GM12865 (cell line): ENCODE measurements at regions not wholly inside any gene's neighbourhood (a gene's known extent, or its start where the extent isn't known, plus 50 kb on each side); places are given as distances from the start of the nearest gene placed in this dataset.
"Not testable (repeated sequence)": the region's sequence is repeated elsewhere in the genome, so short reads cannot be mapped to it uniquely, and the experiment has no call there.

Source experiments
- DNase-seq: peaks from one replicate; pipeline ENCODE4 v3.0.0; 2010; ENCODE audit warnings: low read depth
- H3K4me3 ChIP-seq: 2 replicates; pipeline ENCODE4 v1.5.1; 2011; ENCODE audit warnings: mild to moderate bottlenecking, low read depth, low read length, control low read depth
- TF ChIP-seq, protein P1 (sequence below): IDR thresholded peaks from 2 replicates; pipeline ENCODE4 v1.5.1; 2011; ENCODE audit warnings: low read length, control low read depth, low read depth, inconsistent platforms; ENCODE audit not compliant: insufficient read depth; ENCODE audit errors: missing control alignments

DNA sequence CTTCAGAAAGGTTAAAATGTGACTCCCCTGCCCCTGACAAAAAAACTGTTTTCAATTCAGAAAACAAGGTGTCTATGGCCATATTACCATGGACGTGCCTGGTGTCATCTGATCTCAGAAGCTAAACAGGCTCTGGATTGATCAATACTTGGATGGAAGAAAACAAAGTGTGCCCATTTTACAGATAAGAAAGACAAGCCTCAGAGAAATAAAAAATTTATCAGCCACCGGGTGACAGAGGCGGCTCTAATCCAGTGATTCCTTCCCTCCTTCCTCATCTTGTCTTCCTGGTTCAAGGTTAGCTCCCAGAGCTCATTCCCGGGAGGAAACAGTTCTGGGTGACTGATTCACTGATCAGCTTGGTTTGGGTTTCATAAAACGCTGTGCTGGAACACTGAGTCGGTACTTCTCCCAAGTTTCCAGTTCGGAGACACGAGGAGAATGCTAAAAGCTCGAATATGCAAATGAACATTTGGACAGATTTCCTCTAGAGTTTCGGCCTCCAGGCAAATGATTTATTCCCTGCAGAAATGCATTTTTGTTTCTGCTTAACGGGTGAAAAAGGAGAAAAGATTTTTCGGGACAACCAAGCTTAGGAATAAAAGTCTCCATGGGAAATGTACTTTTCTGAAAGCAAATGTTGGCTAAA, 211.2 kb downstream of the UQCRFS1 start:
- TF ChIP-seq, protein P1, sequence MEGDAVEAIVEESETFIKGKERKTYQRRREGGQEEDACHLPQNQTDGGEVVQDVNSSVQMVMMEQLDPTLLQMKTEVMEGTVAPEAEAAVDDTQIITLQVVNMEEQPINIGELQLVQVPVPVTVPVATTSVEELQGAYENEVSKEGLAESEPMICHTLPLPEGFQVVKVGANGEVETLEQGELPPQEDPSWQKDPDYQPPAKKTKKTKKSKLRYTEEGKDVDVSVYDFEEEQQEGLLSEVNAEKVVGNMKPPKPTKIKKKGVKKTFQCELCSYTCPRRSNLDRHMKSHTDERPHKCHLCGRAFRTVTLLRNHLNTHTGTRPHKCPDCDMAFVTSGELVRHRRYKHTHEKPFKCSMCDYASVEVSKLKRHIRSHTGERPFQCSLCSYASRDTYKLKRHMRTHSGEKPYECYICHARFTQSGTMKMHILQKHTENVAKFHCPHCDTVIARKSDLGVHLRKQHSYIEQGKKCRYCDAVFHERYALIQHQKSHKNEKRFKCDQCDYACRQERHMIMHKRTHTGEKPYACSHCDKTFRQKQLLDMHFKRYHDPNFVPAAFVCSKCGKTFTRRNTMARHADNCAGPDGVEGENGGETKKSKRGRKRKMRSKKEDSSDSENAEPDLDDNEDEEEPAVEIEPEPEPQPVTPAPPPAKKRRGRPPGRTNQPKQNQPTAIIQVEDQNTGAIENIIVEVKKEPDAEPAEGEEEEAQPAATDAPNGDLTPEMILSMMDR: no peak
- no peak for DNase-seq
- H3K4me3 ChIP-seq: no peak overlapping the region

DNA sequence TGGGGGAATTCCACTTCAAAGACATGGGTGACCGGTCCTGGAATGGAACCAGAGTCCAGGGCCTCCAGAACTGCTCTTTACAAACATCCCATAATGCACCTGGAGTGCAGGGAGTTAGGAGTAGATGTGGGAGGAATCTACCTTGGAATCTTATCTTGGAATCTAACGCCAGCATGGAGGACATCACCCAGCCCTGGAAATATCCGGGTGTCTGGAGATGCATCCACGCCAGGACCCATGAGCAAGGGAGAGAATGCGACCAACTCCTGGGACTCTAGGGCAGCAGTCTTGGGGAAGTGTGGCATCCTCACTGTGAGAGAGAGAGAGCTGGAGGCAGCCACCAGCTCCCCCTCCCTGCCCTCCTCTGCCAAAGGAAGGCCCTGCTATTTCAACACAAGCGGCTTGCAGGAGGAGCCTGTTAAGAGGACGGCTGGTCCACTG, 211.8 kb downstream of the UQCRFS1 start:
- TF ChIP-seq, protein P1: no peak
- DNase-seq: no peak
- H3K4me3 ChIP-seq: no peak overlapping the region

DNA sequence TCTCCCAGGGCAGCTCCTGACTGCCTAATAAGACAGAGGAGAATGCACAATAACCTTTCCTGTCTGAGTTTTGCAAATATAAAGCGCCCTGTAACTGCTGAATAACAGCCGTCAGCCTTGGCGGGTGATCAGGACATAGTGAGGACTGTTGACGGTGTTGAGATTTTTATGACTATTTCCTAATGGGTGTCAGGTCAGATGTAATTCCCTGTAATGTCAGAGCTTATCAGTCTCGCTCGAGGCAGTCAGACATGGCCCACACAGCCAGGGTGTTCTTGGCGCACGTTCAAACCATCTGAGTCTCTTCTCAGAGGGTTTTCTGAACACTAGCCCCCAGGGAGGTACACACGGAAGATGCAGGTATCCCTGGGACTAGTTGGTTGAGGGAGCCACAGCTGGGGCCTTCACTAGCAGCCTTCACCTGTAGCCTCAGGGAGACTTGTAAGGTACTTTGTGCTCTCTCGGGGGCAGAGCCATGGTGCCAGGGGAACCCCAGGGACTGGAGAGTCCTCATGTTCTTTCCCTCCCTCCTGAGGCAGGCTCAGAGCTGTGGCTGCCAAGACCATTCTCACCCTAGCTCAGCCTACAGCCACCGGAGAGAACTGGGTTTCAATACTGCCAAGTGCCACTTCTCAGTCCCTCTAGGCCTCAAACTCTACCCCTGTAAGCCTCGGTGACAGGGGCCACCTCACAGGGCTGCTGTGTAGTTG, 213.1 kb downstream of the UQCRFS1 start:
- H3K4me3 ChIP-seq: no peak overlapping the region
- DNase-seq: no peak
- TF ChIP-seq, protein P1: no peak

DNA sequence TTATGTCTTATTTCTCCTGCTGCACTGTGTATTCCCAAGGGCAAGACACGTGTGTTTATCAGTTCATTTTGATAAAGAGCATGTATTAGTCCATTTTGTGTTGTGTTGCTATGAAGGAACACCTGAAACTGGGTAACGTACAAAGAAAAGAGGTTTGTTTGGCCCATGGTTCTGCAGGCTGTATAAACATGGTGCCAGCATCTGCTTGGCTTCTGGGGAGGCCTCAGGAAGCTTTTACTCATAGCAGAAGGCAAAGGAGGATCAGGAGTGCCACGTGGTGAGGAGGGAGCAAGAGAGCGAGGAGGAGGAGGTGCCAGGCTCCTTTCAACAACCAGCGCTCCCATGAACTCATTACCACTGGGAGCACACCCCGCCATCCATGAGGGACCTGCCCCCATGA, 214.0 kb downstream of the UQCRFS1 start:
- no peak overlapping the region for H3K4me3 ChIP-seq

DNA sequence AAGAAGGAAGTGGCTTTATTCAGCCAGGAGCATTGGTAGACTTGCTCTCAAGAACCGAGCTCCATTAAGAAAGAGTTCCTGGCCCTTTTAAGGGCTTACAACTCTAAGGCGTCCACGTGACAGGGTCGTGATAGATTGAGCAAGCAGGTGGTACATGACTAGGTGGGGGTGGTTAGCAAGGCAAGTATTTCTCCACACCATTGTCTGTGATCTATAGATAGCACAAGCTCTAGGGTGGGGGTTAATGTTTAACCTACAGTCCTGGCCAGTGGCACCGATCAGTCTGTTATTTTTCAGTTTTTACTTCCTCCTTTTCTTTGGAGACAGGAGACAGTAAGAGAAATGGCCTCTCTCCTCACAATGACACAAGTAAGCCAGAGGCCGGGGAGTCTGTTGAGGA, 215.1 kb downstream of the UQCRFS1 start:
- DNase-seq, H3K4me3 ChIP-seq: not testable (repeated sequence)

More for the DNA sequence above, 214.0 kb downstream of the UQCRFS1 start:
- TF ChIP-seq, protein P1: no peak
- no peak for DNase-seq

DNA sequence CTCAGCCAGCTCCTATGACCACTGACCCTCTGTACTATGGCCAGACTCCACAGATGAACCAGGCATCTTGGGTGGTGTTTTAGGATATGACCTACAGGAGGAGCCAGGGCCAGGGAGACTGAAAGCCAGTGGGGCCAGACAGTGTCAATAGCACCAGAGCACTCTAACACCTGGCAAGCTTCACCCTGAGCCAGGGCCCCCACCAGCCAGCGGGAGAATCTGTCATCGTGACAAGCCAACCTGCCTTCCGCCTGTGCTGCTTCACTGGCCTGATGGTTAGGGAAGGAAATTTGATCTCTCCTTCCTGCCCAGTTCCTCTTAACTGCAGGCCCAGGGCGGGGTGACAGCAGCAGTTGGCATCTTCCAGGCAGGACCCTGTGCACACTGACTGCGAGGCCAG, 222.4 kb downstream of the UQCRFS1 start:
- TF ChIP-seq, protein P1: no peak
- DNase-seq: no peak
- H3K4me3 ChIP-seq: no peak overlapping the region

DNA sequence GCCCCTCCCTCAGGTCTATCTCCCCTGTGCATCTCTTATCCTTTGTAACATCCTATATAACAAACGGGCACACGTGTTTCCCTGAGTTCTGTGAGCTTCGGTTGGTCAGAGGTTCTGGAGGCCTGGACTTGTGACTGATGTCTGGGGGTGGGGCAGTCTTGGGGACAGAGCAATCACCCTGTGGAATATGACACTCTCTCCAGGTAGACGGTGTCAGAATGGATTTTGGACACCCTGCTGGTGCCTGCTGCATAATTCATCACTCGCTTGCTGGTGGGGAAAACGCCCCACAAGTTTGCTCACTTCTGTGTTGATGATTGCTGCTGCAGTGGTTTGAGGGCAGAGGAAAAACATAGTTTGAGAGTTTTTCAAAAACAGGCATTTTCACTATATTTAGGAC, 223.2 kb downstream of the UQCRFS1 start:
- no peak overlapping the region for H3K4me3 ChIP-seq
- TF ChIP-seq, protein P1: no peak
- no peak for DNase-seq
